ENCODE measurements at regions not wholly inside any gene's neighbourhood (a gene's known extent, or its start where the extent isn't known, plus 50 kb on each side); places are given as distances from the start of the nearest gene placed in this dataset.
"Not testable (repeated sequence)": the region's sequence is repeated elsewhere in the genome, so short reads cannot be mapped to it uniquely, and the experiment has no call there.

DNA sequence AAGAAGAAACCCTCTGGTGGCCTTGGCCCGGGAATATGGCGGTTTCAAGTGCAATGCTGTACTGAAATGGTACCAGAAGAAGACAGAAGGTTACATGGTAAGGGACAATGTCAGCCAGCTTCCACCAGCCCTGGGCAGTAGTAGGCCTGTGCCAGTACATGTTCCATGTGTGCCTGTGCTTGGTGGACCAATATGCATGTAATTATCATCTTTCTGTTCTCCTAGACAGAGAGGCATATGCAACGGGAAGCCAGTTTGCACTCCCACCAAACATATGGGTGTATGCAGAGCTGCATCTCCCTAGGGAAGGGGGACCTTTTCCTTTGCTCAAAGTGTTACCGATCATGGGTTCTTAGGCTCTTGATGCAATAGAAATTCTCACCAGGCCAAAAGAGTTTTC is 80.9 kb upstream of the ADORA2B start:
- DNase-seq, result not testable (repeated sequence)

GRCh38 chr17:15864472-15864871 is 80.5 kb upstream of the ADORA2B start:
- not testable (repeated sequence) for DNase-seq

DNA sequence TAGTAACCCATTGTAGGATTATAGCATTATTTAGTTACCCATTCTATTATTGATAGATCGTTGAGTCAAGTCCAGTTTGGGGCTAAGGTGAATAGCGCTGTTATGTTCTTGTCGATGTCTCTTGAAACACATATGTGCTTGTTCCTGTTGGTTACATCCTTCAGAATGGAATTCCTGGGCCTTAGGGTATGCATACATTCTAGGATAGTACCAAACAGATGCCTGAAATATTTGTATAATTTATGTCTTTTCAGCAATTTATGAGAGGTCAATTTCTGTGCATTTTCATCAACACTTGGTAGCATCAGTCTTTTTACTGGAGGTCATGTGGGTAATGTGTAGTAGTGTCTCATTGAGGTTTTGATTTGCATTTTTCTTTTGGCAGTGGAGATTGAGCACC is 78.9 kb upstream of the ADORA2B start:
- not testable (repeated sequence) for DNase-seq

DNA sequence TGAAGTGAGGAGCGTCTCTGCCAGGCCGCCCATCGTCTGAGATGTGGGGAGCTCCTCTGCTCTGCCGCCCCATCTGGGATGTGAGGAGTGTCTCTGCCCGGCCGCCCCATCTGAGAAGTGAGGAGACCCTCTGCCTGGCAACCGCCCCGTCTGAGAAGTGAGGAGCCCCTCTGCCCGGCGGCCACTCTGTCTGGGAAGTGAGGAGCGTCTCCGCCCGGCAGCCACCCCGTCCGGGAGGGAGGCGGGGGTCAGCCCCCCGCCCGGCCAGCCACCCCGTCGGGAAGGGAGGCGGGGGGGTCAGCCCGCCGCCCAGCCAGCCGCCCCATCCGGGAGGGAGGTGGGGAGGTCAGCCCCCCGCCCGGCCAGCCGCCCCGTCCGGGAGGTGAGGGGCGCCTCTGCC is 77.6 kb upstream of the ADORA2B start:
- not testable (repeated sequence) for DNase-seq

GRCh38 chr17:15869868-15870267 is 75.1 kb upstream of the ADORA2B start:
- not testable (repeated sequence) for DNase-seq

DNA sequence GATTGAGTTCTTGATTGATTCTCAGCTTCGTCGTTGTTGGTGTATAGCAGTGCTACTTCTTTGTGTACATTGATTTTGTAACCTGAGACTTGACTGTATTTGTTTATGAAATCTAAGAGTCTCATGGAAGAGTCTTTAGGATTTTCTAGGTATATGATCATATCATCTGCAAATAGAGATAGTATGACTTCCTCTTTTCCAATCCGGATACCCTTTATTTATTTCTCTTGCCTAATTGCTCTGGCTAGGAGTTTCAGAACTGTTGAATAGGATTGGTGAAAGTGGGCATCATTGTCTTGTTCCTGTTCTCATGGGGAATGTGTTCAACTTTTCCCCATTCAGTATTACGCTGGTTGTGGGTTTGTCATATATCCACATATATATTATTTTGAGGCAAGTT is 72.3 kb upstream of the ADORA2B start:
- not testable (repeated sequence) for DNase-seq

DNA sequence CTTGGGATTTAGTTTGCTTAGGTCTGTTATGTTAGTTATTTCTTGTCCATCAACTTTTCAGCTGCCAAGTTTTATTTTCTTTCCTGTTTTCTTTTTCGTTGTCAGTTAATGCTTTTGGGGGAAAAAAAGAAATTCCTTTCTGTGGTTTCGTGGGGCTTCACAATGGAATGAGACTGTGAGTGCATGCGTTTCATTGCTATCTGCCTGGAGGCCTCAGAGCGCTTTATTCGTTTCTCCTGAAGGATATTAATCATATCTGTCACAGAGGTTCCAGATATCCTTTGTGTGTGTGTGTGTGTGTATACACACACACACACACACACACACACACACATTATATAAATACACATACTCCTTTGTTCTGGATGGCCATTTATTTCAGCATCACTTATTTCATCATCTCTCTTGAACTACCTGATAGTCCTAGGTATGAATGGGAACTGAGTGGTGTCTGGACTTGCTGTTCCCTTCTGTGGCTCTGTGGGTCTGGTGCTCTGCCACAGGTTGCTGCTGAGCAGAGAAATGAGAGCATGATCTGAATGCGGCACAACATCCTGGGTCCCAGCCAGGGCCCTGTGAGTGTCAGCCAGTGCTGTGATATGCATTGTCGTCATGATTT is 66.9 kb upstream of the ADORA2B start:
- DNase-seq, result not testable (repeated sequence)

GRCh38 chr17:15882058-15882720 is 62.7 kb upstream of the ADORA2B start:
- no peak for DNase-seq

- no peak for DNase-seq
These were observed 62.2 kb upstream of the ADORA2B start for GRCh38 chr17:15882777-15883176.

DNA sequence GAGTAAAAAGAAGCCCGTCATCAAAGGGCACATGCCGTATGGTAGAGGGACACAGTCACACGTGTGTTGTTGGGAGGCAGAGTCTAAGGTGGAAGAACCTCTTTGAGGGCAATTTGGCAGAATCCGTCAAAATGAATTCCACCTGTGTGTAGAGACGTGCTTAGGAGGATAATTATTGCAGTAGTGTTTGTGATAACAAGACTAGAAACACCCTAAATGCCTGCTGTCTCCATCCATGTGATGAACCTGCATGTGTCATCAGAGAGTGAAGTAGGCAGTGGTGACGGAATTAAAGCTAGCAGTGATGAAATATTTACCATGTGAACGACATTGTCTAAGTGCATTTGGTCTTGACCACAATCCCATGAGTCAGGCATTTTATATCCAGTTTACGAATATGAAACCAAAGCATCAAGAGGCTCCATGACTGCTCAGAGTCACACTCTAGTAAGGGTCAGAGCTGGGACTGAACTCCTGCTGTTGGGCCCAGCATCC is 61.3 kb upstream of the ADORA2B start:
- DNase-seq, result no peak

DNA sequence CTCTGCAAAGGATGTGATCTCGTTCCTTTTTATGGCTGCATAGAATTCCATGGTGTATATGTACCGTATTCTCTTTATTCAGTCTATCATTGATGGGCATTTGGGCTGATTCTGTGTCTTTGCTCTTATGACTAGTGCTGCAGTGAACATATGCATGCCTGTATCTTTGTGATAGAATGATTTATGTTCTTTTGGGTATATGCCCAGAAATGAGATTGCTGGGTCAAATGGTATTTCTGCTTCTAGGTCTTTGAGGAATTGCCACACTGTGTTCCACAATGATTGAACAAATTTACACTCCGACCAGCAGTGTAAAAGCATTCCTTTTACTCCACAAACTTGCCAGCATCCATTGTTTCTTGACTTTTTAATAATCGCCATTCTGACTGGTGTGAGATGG is 60.2 kb upstream of the ADORA2B start:
- DNase-seq, result no peak

DNA sequence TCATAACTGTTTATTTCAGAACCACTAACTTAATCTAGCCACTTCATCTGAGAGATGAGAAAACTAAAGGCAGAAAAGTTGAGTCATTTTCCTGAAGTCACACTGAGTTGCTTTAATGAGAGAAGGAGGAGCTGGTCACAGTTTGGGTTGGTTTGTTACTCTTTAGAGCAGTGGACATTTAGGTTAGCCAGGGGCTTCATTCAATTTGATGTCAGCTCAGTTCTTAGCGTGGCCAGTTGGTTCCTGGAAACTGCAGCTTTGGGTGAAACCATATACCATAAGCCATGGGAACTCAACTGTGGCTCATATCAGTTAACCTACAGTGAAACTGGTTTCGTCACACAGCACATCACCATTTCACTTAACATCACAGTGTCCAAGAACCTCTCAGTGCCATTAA is 59.2 kb upstream of the ADORA2B start:
- DNase-seq, result no peak

GRCh38 chr17:15886221-15886620 is 58.7 kb upstream of the ADORA2B start:
- no peak for DNase-seq

DNA sequence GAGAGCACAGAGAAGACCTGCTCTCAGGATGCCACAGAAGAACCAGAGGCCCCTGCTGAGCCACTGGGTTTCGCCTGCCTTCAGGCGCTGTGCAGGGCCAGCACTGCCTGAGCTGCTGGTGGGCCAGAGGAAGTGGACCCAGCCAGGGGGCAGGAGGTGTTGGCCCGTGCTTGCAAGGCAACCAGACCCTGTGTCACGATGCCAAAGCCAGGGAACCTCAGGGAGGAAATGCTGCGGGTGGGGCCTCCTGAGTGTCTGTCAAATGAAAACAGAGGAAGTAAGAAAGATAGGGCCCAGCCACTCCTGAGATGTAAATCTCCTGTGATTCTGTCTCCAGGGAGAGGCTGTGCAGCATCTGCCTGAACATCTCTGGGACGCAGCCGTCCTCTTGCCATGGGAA is 58.1 kb upstream of the ADORA2B start:
- DNase-seq, result no peak

DNA sequence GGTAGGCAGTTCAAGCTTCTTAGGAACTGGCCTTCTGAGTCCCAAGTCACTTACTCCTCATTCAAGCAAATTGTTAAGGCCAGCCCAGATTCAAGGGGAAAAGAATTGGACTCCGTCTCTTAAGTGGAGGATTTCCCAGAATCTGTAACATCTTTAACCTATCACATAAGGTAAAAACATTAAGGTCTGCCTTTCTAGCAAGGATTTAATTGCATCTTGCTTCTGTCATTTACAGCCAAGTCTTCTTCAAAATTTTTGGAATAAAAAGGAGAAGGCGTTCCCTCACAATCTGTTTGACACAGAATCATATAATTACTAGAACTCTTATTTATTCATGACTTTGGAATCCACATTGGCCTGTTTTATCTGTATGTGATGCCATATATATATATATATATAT is 56.5 kb upstream of the ADORA2B start:
- DNase-seq, result no peak

DNA sequence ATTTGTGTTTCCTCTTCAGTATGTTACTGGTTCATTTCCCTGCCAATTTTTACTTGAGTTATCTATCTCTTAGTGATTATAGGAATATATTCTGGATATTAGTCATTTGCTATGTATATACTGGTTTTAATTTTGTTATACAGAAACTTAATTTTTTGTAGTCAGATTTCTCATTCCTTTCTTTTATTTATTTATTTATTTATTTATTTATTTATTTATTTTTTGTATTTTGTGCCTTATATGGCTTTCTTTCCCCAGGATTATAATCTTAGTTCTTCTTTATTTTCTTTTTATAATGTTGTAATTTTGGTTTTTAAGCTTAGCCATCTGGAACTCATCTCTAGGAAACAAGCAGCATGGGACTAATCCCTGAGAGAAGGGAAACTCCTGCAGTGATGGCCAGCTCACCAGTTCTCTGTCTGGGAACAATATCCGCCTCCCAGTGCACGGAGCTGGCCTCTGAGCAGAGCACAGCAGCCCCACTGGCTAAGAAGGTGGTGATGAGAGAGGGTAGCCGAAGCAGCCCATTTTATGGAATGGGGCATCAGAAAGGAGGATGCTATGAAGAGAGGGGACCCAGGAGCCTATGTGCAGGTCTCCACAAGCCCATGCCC is 54.5 kb upstream of the ADORA2B start:
- DNase-seq, result no peak

GRCh38 chr17:15891318-15891717 is 53.6 kb upstream of the ADORA2B start:
- no peak for DNase-seq

DNA sequence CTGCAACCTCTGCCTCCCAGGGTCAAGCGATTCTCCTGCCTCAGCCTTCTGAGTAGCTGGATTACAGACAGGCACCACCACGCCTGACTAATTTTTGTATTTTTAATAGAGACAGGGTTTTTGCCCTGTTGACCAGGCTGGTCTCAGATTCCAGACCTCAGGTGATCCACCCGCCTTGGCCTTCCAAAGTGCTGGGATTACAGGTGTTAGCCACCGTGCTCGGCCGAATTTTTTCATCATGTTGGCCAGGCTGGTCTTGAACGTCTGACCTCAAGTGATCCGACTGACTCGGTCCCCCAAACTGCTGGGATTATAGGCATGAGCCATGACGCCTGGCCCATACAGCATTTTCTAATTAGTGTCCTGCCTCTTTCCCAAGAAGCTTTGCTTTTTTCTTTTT is 52.7 kb upstream of the ADORA2B start:
- no peak for DNase-seq

DNA sequence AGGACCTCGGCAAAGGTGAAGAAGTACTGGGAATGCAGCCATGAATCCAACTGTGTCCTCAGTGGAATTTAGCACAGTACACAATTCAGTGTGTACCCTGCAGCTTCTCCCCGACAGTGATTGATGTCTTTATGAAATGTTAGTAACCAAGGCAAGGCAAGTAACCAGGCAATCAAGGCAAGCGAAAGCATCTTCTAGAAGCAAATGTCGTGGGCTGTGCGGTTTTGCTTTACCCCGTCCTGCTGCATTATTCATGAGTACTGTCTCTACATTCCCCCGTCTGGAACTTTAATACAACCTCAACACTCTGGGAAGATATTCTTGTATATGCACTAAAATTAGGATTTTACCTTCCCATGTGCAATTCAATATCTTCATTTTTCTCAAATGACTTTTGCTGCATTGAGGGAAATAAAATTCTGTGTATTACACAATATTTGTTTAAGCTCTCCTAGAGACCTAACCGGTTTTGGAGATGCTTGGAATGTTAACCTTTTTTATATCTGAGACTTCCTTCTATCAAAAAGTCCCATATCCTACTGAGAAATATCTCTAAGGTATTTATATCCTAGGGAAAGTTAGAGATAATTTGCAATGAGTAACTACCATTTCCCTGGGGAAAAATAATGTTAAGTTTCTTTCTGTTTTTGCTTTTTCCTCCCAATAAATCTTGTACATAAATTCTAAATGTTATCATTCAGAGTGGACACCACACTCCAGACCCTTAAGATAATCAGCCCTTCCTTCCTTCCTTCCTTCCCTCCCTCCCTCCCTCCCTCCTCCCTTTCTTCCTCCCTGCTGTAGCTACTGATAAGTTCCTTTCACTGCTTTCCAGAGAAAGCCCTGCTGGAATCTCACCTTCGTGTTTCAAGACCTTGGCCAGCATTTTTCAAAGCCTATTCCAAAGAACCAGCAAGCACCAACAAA is 51.9 kb upstream of the ADORA2B start:
- no peak for DNase-seq

- no peak for DNase-seq
These were observed 51.3 kb upstream of the ADORA2B start for GRCh38 chr17:15893658-15894024.

DNA sequence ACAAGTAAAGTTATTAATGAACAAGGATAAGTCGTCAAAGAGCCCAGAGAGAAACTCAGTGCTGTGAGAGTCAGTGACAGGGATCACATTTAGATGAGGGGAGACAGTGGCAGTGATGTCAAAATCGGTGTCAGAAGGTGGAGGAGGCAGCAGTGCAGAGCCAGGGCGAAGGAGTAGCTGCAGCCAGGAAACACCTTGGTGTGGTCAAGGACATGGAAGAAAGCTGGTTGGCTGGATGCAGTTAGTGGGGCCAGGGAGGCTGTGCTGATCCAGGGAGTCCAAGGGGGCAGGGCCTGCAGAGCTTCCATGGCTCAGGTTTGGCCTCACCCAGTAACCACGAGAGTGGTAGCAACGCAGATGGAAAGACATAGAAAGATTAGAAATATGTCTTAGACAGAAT is 50.7 kb upstream of the ADORA2B start:
- DNase-seq, result no peak

DNA sequence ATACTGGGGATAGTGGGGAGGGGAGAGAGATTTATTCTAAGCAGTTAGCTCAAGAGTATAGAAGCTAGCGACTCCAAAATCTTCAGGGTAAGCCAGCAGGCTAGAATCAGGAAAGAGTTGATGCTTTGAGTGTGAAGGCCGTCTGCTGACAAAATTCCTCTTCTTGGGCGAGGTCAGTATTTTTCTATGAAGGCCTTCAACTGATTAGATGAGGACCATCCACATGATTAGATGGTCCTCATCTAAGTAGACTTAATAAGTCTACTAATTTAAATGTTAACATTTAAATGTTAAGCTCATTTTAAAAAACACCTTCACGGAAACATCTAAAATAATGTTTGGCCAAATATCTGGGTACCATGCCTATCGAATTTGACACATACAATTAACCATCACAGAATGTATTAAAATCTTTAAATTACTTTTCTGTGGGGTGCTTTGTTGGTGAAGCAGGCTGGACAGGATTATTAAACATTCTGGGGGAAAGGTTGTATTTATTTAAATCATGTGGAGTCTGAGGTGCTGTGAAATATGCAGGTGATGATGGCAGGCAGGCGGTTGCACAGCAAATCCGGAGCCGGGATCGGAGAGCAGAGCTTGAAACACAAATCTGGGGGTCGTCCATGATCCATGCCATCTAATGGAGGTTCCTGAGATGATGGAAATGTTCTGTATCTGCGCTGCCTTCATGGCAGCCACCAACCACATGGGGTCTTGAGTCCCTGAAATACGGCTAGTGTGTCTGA is 49.8 kb upstream of the ADORA2B start:
- DNase-seq, result no peak
